ENCODE measurements at regions not wholly inside any gene's neighbourhood (a gene's known extent, or its start where the extent isn't known, plus 50 kb on each side); places are given as distances from the start of the nearest gene placed in this dataset.

GRCh38 chr2:156652691-156653090 lies 216.5 kb downstream of the GPD2 start:
- Histone ChIP-seq H3K4me1 (ENCODE audit: insufficient read depth, low read length) (no peaks in the 10 kb centered on the region), H3K36me3 (ENCODE audit: insufficient read depth, low read length) (no peaks in the 10 kb centered on the region), H3K4me2 (ENCODE audit: low read length) (no peak overlapping the region), H3K27ac (ENCODE audit: low read depth, low read length) (no peak overlapping the region), H3K79me2 (ENCODE audit: insufficient read depth, low read length) (no peaks in the 10 kb centered on the region), H3K27me3 (ENCODE audit: insufficient read depth, low read length) (no peaks in the 10 kb centered on the region), H4K20me1 (ENCODE audit: insufficient read depth, low read length) (no peaks in the 10 kb centered on the region), H3K4me3 (ENCODE audit: insufficient read depth, low read depth, low read length) (no peak overlapping the region), H2AFZ (ENCODE audit: low read depth, low read length) (no peak overlapping the region), H3K9ac (ENCODE audit: low read length) (no peak overlapping the region), H3K9me3 (ENCODE audit: insufficient read depth, low read depth, low read length) (no peaks in the 10 kb centered on the region)
- no peak overlapping the region for H3K4me3 Mint-ChIP-seq (ENCODE audit: unreplicated experiment)
- no peak for TF ChIP-seq CTCF (IDR thresholded peaks at IDR 0.05; ENCODE audit: insufficient read depth, low read depth, low read length)
- peaks cover 3% of the 10 kb centered on the region for H3K4me1 Mint-ChIP-seq (ENCODE audit: low read depth, unreplicated experiment)
- FAIRE-seq, result no peak
- DNase-seq (ENCODE audit: low read depth), result no peak
- H3K27ac Mint-ChIP-seq (ENCODE audit: unreplicated experiment), result no peak overlapping the region
- no peaks in the 10 kb centered on the region for H3K27me3 Mint-ChIP-seq (ENCODE audit: low read depth, unreplicated experiment)
- peaks cover 2% of the 10 kb centered on the region for H3K9me3 Mint-ChIP-seq (ENCODE audit: unreplicated experiment)
- H3K36me3 Mint-ChIP-seq (ENCODE audit: low read depth, unreplicated experiment), result no peaks in the 10 kb centered on the region

- no peak for FAIRE-seq
- no peaks in the 10 kb centered on the region for H3K4me1 Mint-ChIP-seq (ENCODE audit: low read depth, unreplicated experiment)
Observed at GRCh38 chr2:156653675-156654074, 217.5 kb downstream of the GPD2 start.

GRCh38 chr2:156657809-156658208 lies 221.6 kb downstream of the GPD2 start:
- Histone ChIP-seq H2AFZ (ENCODE audit: low read depth, low read length) (no peak overlapping the region), H3K9me3 (ENCODE audit: insufficient read depth, low read depth, low read length) (no peaks in the 10 kb centered on the region), H4K20me1 (ENCODE audit: insufficient read depth, low read length) (no peaks in the 10 kb centered on the region), H3K27ac (ENCODE audit: low read depth, low read length) (no peak overlapping the region), H3K36me3 (ENCODE audit: insufficient read depth, low read length) (no peaks in the 10 kb centered on the region), H3K4me3 (ENCODE audit: insufficient read depth, low read depth, low read length) (no peak overlapping the region), H3K4me1 (ENCODE audit: insufficient read depth, low read length) (no peaks in the 10 kb centered on the region), H3K4me2 (ENCODE audit: low read length) (no peak overlapping the region), H3K27me3 (ENCODE audit: insufficient read depth, low read length) (no peaks in the 10 kb centered on the region), H3K9ac (ENCODE audit: low read length) (no peak overlapping the region), H3K79me2 (ENCODE audit: insufficient read depth, low read length) (no peaks in the 10 kb centered on the region)
- Mint-ChIP-seq H3K27ac (ENCODE audit: unreplicated experiment) (no peak overlapping the region), H3K9me3 (ENCODE audit: unreplicated experiment) (no peaks in the 10 kb centered on the region), H3K4me3 (ENCODE audit: unreplicated experiment) (no peak overlapping the region), H3K4me1 (ENCODE audit: low read depth, unreplicated experiment) (peaks cover 13% of the 10 kb centered on the region), H3K36me3 (ENCODE audit: low read depth, unreplicated experiment) (no peaks in the 10 kb centered on the region), H3K27me3 (ENCODE audit: low read depth, unreplicated experiment) (no peaks in the 10 kb centered on the region)
- DNase-seq (ENCODE audit: low read depth), result no peak
- no peak for TF ChIP-seq CTCF (IDR thresholded peaks at IDR 0.05; ENCODE audit: insufficient read depth, low read depth, low read length)
- TF ChIP-seq EZH2 (IDR thresholded peaks at IDR 0.05; ENCODE audit: insufficient read depth, low read length), result no peak
- no peak for FAIRE-seq

More at GRCh38 chr2:156653675-156654074, 217.5 kb downstream of the GPD2 start:
- H4K20me1 ChIP-seq (ENCODE audit: insufficient read depth, low read length), result no peaks in the 10 kb centered on the region
- Mint-ChIP-seq H3K27ac (ENCODE audit: unreplicated experiment) (no peak overlapping the region), H3K36me3 (ENCODE audit: low read depth, unreplicated experiment) (no peaks in the 10 kb centered on the region), H3K27me3 (ENCODE audit: low read depth, unreplicated experiment) (no peaks in the 10 kb centered on the region), H3K4me3 (ENCODE audit: unreplicated experiment) (no peak overlapping the region), H3K9me3 (ENCODE audit: unreplicated experiment) (peaks cover 2% of the 10 kb centered on the region)
- H3K4me2 ChIP-seq (ENCODE audit: low read length), result no peak overlapping the region
- H3K79me2 ChIP-seq (ENCODE audit: insufficient read depth, low read length), result no peaks in the 10 kb centered on the region
- no peak overlapping the region for H3K27ac ChIP-seq (ENCODE audit: low read depth, low read length)
- H3K36me3 ChIP-seq (ENCODE audit: insufficient read depth, low read length), result no peaks in the 10 kb centered on the region
- TF ChIP-seq EZH2 (IDR thresholded peaks at IDR 0.05; ENCODE audit: insufficient read depth, low read length), result no peak
- no peak for TF ChIP-seq CTCF (IDR thresholded peaks at IDR 0.05; ENCODE audit: insufficient read depth, low read depth, low read length)
- H3K4me1 ChIP-seq (ENCODE audit: insufficient read depth, low read length), result no peaks in the 10 kb centered on the region
- no peaks in the 10 kb centered on the region for H3K27me3 ChIP-seq (ENCODE audit: insufficient read depth, low read length)
- no peak overlapping the region for H2AFZ ChIP-seq (ENCODE audit: low read depth, low read length)
- no peak overlapping the region for H3K9ac ChIP-seq (ENCODE audit: low read length)
- DNase-seq (ENCODE audit: low read depth), result no peak
- H3K4me3 ChIP-seq (ENCODE audit: insufficient read depth, low read depth, low read length), result no peak overlapping the region
- no peaks in the 10 kb centered on the region for H3K9me3 ChIP-seq (ENCODE audit: insufficient read depth, low read depth, low read length)

Measured in astrocyte (in vitro differentiated cells and primary cell).